Neuronal stem cell (in vitro differentiated cells): ENCODE measurements at regions not wholly inside any gene's neighbourhood (a gene's known extent, or its start where the extent isn't known, plus 50 kb on each side); places are given as distances from the start of the nearest gene placed in this dataset.

Experiments
- DNase-seq: peaks from one replicate; pipeline ENCODE4 v3.0.0-alpha.2; 2013; ENCODE audit warnings: low spot score
- H2AFZ ChIP-seq: one replicate; pipeline ENCODE4 v1.6.1; 2013; ENCODE audit warnings: mild to moderate bottlenecking, low read length, inconsistent platforms
- H2AK5ac ChIP-seq: 2 replicates; pipeline ENCODE4 v1.6.1; 2013; ENCODE audit warnings: low read depth, mild to moderate bottlenecking, inconsistent platforms, low read length, moderate library complexity, mixed read lengths
- H2BK120ac ChIP-seq: 2 replicates; pipeline ENCODE4 v1.6.1; 2013; ENCODE audit warnings: low read depth, mild to moderate bottlenecking, inconsistent platforms, low read length, moderate library complexity, mixed read lengths
- H2BK12ac ChIP-seq: one replicate; pipeline ENCODE4 v1.6.1; 2013; ENCODE audit warnings: low read length, inconsistent platforms
- H2BK15ac ChIP-seq: 2 replicates; pipeline ENCODE4 v1.6.1; 2013; ENCODE audit warnings: mild to moderate bottlenecking, low read length, inconsistent platforms, mixed read lengths
- H2BK5ac ChIP-seq: one replicate; pipeline ENCODE4 v1.6.1; 2013; ENCODE audit warnings: inconsistent platforms, mild to moderate bottlenecking, low read length, moderate library complexity
- H3K14ac ChIP-seq: one replicate; pipeline ENCODE4 v1.6.1; 2013; ENCODE audit warnings: low read length, inconsistent platforms
- H3K18ac ChIP-seq: 2 replicates; pipeline ENCODE4 v1.6.1; 2013; ENCODE audit warnings: low read length, inconsistent platforms
- H3K23ac ChIP-seq: 2 replicates; pipeline ENCODE4 v1.6.1; 2013; ENCODE audit warnings: low read depth, mild to moderate bottlenecking, mixed read lengths, low read length, inconsistent platforms; ENCODE audit not compliant: poor library complexity
- H3K27ac ChIP-seq: replicated peaks from 3 replicates; pipeline ENCODE4 v1.5.1; 2013; ENCODE audit warnings: low read length, inconsistent platforms
- H3K27me3 ChIP-seq, 3 experiments: 2 replicates each; pipeline ENCODE4 v1.6.1; 2013; ENCODE audit warnings: low read length in 3 of 3, mild to moderate bottlenecking in 2 of 3, inconsistent platforms in 1 of 3, low read depth in 1 of 3, mixed read lengths in 1 of 3, moderate library complexity in 1 of 3; ENCODE audit not compliant: control insufficient read depth in 3 of 3, insufficient read depth in 3 of 3
- H3K36me3 ChIP-seq, 2 donors: replicated peaks in 1 of 2; 2 replicates each; pipeline ENCODE4 v1.6.1; 2013; ENCODE audit warnings: low read length in 2 of 2; ENCODE audit not compliant: control insufficient read depth in 2 of 2, insufficient read depth in 2 of 2
- H3K4ac ChIP-seq: 2 replicates; pipeline ENCODE4 v1.6.1; 2013; ENCODE audit warnings: inconsistent platforms, mild to moderate bottlenecking, low read length, moderate library complexity
- H3K4me1 ChIP-seq, 2 donors: 1 replicate in 1 of 2; 2 replicates in 1 of 2; pipeline ENCODE4 v1.6.1; 2013; ENCODE audit warnings: low read length in 2 of 2, low read depth in 1 of 2; ENCODE audit not compliant: control insufficient read depth in 2 of 2, insufficient read depth in 1 of 2
- H3K4me2 ChIP-seq: one replicate; pipeline ENCODE4 v1.6.1; 2013; ENCODE audit warnings: mild to moderate bottlenecking, low read length, inconsistent platforms; ENCODE audit not compliant: insufficient read depth, poor library complexity, severe bottlenecking
- H3K4me3 ChIP-seq, 2 donors: 2 replicates each; pipeline ENCODE4 v1.5.1; 2013; ENCODE audit warnings: low read length in 2 of 2, mild to moderate bottlenecking in 2 of 2, inconsistent platforms in 1 of 2, moderate library complexity in 1 of 2
- H3K79me1 ChIP-seq: one replicate; pipeline ENCODE4 v1.6.1; 2013; ENCODE audit warnings: low read depth, mild to moderate bottlenecking, inconsistent platforms, low read length, moderate library complexity
- H3K9ac ChIP-seq: one replicate; pipeline ENCODE4 v1.6.1; 2013; ENCODE audit warnings: mild to moderate bottlenecking, low read depth, low read length, inconsistent platforms; ENCODE audit not compliant: poor library complexity
- H3K9me3 ChIP-seq, 2 donors: replicated peaks in 1 of 2; 2 replicates each; pipeline versions ENCODE3 to v1.6.1; 2013; ENCODE audit warnings: low read length in 2 of 2, mild to moderate bottlenecking in 2 of 2, inconsistent platforms in 1 of 2, low read depth in 1 of 2, mixed read lengths in 1 of 2, moderate library complexity in 1 of 2; ENCODE audit not compliant: control insufficient read depth in 2 of 2, insufficient read depth in 1 of 2
- H4K8ac ChIP-seq: one replicate; pipeline ENCODE4 v1.6.1; 2013; ENCODE audit warnings: low read depth, mild to moderate bottlenecking, inconsistent platforms, low read length, moderate library complexity
- H4K91ac ChIP-seq: one replicate; pipeline ENCODE4 v1.6.1; 2013; ENCODE audit warnings: low read length, low read depth, mild to moderate bottlenecking, inconsistent platforms; ENCODE audit not compliant: poor library complexity
- WGBS, 2 donors: extraction: QIAGEN DNeasy Blood & Tissue Kit; methylation state at CpG; one replicate each; pipeline ENCODE4 v1.1.7; 2013; ENCODE audit warnings: missing lambda C conversion rate in 2 of 2, mixed read lengths in 1 of 2; ENCODE audit not compliant: insufficient read length in 2 of 2, insufficient replicate concordance in 1 of 2; ENCODE audit errors: extremely low coverage in 2 of 2; 5-methylcytosine and 5-hydroxymethylcytosine counted together

GRCh38 chr4:153153339-153153871 is 50.8 kb upstream of the TRIM2 start:
- Histone ChIP-seq H3K79me1 (no peaks in the 10 kb centered on the region), H3K23ac (no peak overlapping the region), H3K14ac (no peak overlapping the region), H3K9ac (peak overlapping the region; percentile 68), H3K4ac (no peak overlapping the region), H2AK5ac (no peak overlapping the region), H3K18ac (peak overlapping the region; percentile 84), H3K4me2 (peak overlapping the region; percentile 98), H3K4me3 (peak overlapping the region; percentile 60 to 74), H3K4me1 (peaks cover 14% of the 10 kb centered on the region in 2 donors), H2BK5ac (no peak overlapping the region), H3K9me3 (no peaks in the 10 kb centered on the region), H2BK12ac (no peak overlapping the region), H4K8ac (no peak overlapping the region), H2AFZ (peak overlapping the region; percentile 90), H2BK15ac (peak overlapping the region; percentile 52), H3K36me3 (no peaks in the 10 kb centered on the region), H2BK120ac (no peak overlapping the region), H3K27ac (no peak overlapping the region), H4K91ac (no peak overlapping the region), H3K27me3 (peaks cover 0 to 32% (median 4%) of the 10 kb centered on the region in 3 experiments)
- no CpG with 5 or more reads among the region's 56 CpGs for WGBS, 2 donors
- no peak for DNase-seq

DNA sequence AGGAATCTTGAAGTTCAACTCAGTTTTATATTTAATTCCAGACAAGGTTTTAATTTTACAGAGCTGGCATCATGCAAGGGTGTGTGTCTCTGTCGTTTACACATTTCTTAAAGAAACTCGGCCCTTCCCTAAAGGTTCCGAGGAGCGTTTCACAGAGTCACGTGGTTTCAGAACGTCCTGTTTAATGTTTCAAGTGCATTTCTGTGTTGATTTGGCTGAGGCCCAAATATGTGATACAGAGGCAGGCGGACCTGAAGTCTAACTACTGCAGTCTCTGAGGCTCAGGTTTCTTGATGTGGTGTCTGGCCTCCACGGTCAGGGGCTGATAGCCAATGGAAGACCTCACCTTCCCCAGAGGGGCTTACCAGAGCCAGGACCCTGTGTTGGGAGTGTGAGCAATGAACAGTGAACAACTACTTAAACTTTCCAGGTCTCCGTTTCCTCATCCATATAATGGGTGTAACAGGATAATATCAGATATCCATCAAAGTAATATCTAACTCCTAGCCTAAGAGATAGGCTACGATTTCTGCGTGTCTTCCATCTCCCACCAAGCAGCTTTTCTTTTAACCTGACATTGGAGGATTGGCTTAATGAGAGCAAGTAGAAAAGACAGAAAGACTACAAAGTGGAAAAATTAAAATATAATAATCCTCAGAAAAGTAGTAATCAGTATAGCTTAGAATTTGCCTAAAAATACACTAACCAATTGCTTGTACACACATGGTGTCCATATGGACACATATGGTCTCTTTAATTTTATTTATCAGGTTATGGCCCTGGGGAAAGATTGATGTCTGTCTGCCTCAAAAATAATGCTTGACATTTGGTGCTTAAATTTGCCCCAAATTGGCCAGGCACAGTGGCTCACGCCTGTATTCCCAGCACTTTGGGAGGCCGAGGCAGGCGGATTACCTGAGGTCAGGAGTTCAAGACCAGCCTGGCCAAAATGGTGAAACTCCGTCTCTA is 50.0 kb upstream of the TRIM2 start:
- H3K27me3 ChIP-seq = peaks cover 0 to 32% (median 4%) of the 10 kb centered on the region in 3 experiments
- no peak overlapping the region for H3K18ac ChIP-seq
- H2BK5ac ChIP-seq = no peak overlapping the region
- no peaks in the 10 kb centered on the region for H3K79me1 ChIP-seq
- H3K9me3 ChIP-seq = no peaks in the 10 kb centered on the region
- no peak overlapping the region for H2BK12ac ChIP-seq
- no peak overlapping the region for H3K4me2 ChIP-seq
- no peak overlapping the region for H2BK120ac ChIP-seq
- no peak overlapping the region for H3K27ac ChIP-seq
- no CpG with 5 or more reads among the region's 15 CpGs for WGBS, 2 donors
- H2BK15ac ChIP-seq = no peak overlapping the region
- no peak overlapping the region for H3K14ac ChIP-seq
- no peak overlapping the region for H4K91ac ChIP-seq
- no peak for DNase-seq
- H3K23ac ChIP-seq = no peak overlapping the region
- no peaks in the 10 kb centered on the region for H3K36me3 ChIP-seq
- H2AFZ ChIP-seq = peak overlapping the region; percentile 90
- peak overlapping the region in 1 of 2 donors; percentile 60 for H3K4me3 ChIP-seq
- H3K4me1 ChIP-seq = peaks cover 14% of the 10 kb centered on the region in 2 donors
- no peak overlapping the region for H3K4ac ChIP-seq
- no peak overlapping the region for H3K9ac ChIP-seq
- no peak overlapping the region for H2AK5ac ChIP-seq
- no peak overlapping the region for H4K8ac ChIP-seq
